B cell (primary cell): ENCODE measurements at regions not wholly inside any gene's neighbourhood (a gene's known extent, or its start where the extent isn't known, plus 50 kb on each side); places are given as distances from the start of the nearest gene placed in this dataset.

Source experiments
- ATAC-seq: fragments of 200-7000 bp; cut with Tn5 transposase; one replicate; pipeline ENCODE4 v1.10.0; 2021; ENCODE audit warnings: low read depth, mild to moderate bottlenecking, moderate number of reproducible peaks, moderate library complexity
- CTCF ChIA-PET: fragments of 350-600 bp; sonication (Branson Sonifier 250); formaldehyde crosslinking; loops from one replicate; lab custom pipeline; 2021; ENCODE audit warnings: antibody characterized with exemption, inconsistent platforms; lab: Charles Lee
- POLR2A ChIA-PET: fragments of 350-600 bp; sonication (Branson Sonifier 250); formaldehyde crosslinking; loops from one replicate; lab custom pipeline; 2021; ENCODE audit warnings: antibody characterized with exemption; lab: Charles Lee
- DNase-seq: peaks from one replicate; pipeline ENCODE4 v3.0.0; 2013
- H2AFZ ChIP-seq: 2 replicates; pipeline ENCODE4 v1.6.1; 2012; ENCODE audit warnings: mild to moderate bottlenecking, low read depth, low read length; ENCODE audit not compliant: insufficient read depth, poor library complexity, severe bottlenecking
- H3K27ac ChIP-seq, 2 donors: 1 replicate in 1 of 2; 2 replicates in 1 of 2; pipeline ENCODE4 v1.5.1; 2012 to 2013; ENCODE audit warnings: low read length in 2 of 2, mild to moderate bottlenecking in 2 of 2, moderate library complexity in 1 of 2
- H3K27me3 ChIP-seq, 4 experiments: fragments of 200-600 bp in 1 of 4; sonication (generic) in 1 of 4; replicated peaks in 1 of 4; 1 replicate in 2 of 4; 2 replicates in 2 of 4; pipeline versions ENCODE4 v1.6.1 to v1.7.0; 2013 to 2016; ENCODE audit warnings: low read length in 3 of 4, mild to moderate bottlenecking in 2 of 4, mixed read lengths in 1 of 4, moderate library complexity in 1 of 4; ENCODE audit not compliant: insufficient read depth in 4 of 4, control insufficient read depth in 3 of 4; ENCODE audit errors: control extremely low read depth in 1 of 4
- H3K36me3 ChIP-seq, 2 experiments: replicated peaks in 1 of 2; 1 replicate in 1 of 2; 2 replicates in 1 of 2; pipeline versions ENCODE4 v1.6.1 to v1.7.1; 2013; ENCODE audit warnings: low read length in 1 of 2; ENCODE audit not compliant: insufficient read depth in 2 of 2, control insufficient read depth in 1 of 2; ENCODE audit errors: control extremely low read depth in 1 of 2, extremely low read depth in 1 of 2
- H3K4me1 ChIP-seq, 2 donors: fragments of 200-600 bp in 1 of 2; sonication (generic) in 1 of 2; 1 replicate in 1 of 2; 2 replicates in 1 of 2; pipeline versions ENCODE4 v1.5.1 to v1.6.1; 2013 to 2017; ENCODE audit warnings: low read length in 2 of 2; ENCODE audit not compliant: control insufficient read depth in 2 of 2, insufficient read depth in 2 of 2
- H3K4me2 ChIP-seq: replicated peaks from 2 replicates; pipeline ENCODE3; 2012; ENCODE audit warnings: mild to moderate bottlenecking, low read depth, low read length; ENCODE audit not compliant: poor library complexity, severe bottlenecking
- H3K4me3 ChIP-seq, 5 experiments: fragments of 200-600 bp in 1 of 5; sonication (generic) in 1 of 5; 1 replicate in 3 of 5; 2 replicates in 2 of 5; pipeline versions ENCODE4 v1.5.1 to v1.7.0; 2011 to 2016; ENCODE audit warnings: low read length in 4 of 5, mild to moderate bottlenecking in 4 of 5, low read depth in 2 of 5, control low read depth in 1 of 5, moderate library complexity in 1 of 5; ENCODE audit not compliant: insufficient read depth in 1 of 5; ENCODE audit errors: control extremely low read depth in 1 of 5, extremely low read depth in 1 of 5
- H3K79me2 ChIP-seq: fragments of 200-600 bp; sonication (generic); one replicate; pipeline ENCODE4 v1.6.0; 2016; ENCODE audit warnings: low read length; ENCODE audit not compliant: control insufficient read depth, insufficient read depth
- H3K9ac ChIP-seq: fragments of 200-600 bp; sonication (generic); 2 replicates; pipeline ENCODE4 v1.6.1; 2017; ENCODE audit warnings: mild to moderate bottlenecking, low read length, moderate library complexity
- H3K9me3 ChIP-seq, 3 donors: one replicate each; pipeline versions ENCODE4 v1.6.1 to v1.7.1; 2013; ENCODE audit warnings: low read length in 2 of 3; ENCODE audit not compliant: control insufficient read depth in 2 of 3, insufficient read depth in 1 of 3; ENCODE audit errors: control extremely low read depth in 1 of 3
- H4K20me1 ChIP-seq: 2 replicates; pipeline ENCODE4 v1.6.0; 2012; ENCODE audit warnings: mild to moderate bottlenecking, low read length; ENCODE audit not compliant: insufficient read depth, control insufficient read depth, poor library complexity, severe bottlenecking
- H3K27ac Mint-ChIP-seq: one replicate; pipeline ENCODE4 v1.8.0; 2021; ENCODE audit warnings: mixed read lengths
- H3K27me3 Mint-ChIP-seq: one replicate; pipeline ENCODE4 v1.8.0; 2021; ENCODE audit warnings: mixed read lengths
- H3K4me1 Mint-ChIP-seq: one replicate; pipeline ENCODE4 v1.8.0; 2021; ENCODE audit warnings: mixed read lengths
- H3K4me3 Mint-ChIP-seq: one replicate; pipeline ENCODE4 v1.8.0; 2021; ENCODE audit warnings: mixed read lengths
- H3K9me3 Mint-ChIP-seq: one replicate; pipeline ENCODE4 v1.8.0; 2022; ENCODE audit warnings: mixed read lengths; ENCODE audit not compliant: insufficient read depth
- EZH2 ChIP-seq: IDR thresholded peaks from 2 replicates; pipeline ENCODE4 v1.6.1; 2012; ENCODE audit warnings: borderline replicate concordance, low read depth, mild to moderate bottlenecking, moderate library complexity, low read length; ENCODE audit not compliant: insufficient read depth, poor library complexity, severe bottlenecking
- WGBS: methylation state at CpG from one replicate; pipeline ENCODE4 v1.1.5; 2013; ENCODE audit warnings: missing lambda C conversion rate; ENCODE audit not compliant: insufficient coverage; 5-methylcytosine and 5-hydroxymethylcytosine counted together
- intact Hi-C: fragments of 100-400 bp; cut with micrococcal nuclease; formaldehyde crosslinking; loops from one replicate; pipeline ENCODE4 v1.10.0; 2022
- TF ChIP-seq, protein P1 (sequence below): fragments of 200-600 bp; IDR thresholded peaks from one replicate; pipeline ENCODE4 v1.8.0; 2022; ENCODE audit warnings: antibody characterized with exemption, mild to moderate bottlenecking

- CTCF ChIA-PET: no interaction called here
These were observed 149.8 kb upstream of the ZNF462 start for GRCh38 chr9:106713206-106713605.

DNA sequence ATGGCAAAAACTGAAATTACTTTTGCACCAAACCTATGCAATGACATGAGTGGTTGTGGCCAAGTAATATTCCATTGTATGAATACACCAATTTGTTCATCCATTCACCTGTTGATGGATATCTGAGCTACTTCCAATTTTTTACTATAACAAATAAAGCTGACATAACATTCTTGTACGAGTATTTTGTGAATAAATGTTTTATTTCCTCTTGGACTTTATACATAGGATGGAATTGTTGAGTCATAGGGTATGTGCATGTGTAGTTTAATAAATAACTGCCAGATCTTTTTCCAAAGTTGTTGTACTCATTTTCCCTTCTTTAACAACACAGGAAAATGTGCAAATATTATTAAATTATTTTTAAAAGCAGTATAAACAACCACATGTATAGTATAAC lies 146.1 kb upstream of the ZNF462 start:
- CTCF ChIA-PET: no interaction called here
- no peaks in the 10 kb centered on the region for H3K4me1 Mint-ChIP-seq
- Histone ChIP-seq H3K4me2 (no peak overlapping the region), H3K4me3 (no peak overlapping the region), H3K9ac (no peak overlapping the region), H3K36me3 (no peaks in the 10 kb centered on the region), H3K4me1 (no peaks in the 10 kb centered on the region), H3K79me2 (no peaks in the 10 kb centered on the region), H3K27me3 (no peaks in the 10 kb centered on the region), H3K27ac (no peak overlapping the region), H2AFZ (no peak overlapping the region), H4K20me1 (no peaks in the 10 kb centered on the region), H3K9me3 (no peaks in the 10 kb centered on the region)
- WGBS: no CpG with 5 or more reads among the region's 1 CpG
- H3K27me3 Mint-ChIP-seq: no peaks in the 10 kb centered on the region
- POLR2A ChIA-PET: no interaction called here
- no peak overlapping the region for H3K4me3 Mint-ChIP-seq
- no peak overlapping the region for H3K27ac Mint-ChIP-seq
- no peaks in the 10 kb centered on the region for H3K9me3 Mint-ChIP-seq
- ATAC-seq (no peak), DNase-seq (no peak)
- intact Hi-C loops: no loop called here
- TF ChIP-seq EZH2: no peak
- TF ChIP-seq, protein P1, sequence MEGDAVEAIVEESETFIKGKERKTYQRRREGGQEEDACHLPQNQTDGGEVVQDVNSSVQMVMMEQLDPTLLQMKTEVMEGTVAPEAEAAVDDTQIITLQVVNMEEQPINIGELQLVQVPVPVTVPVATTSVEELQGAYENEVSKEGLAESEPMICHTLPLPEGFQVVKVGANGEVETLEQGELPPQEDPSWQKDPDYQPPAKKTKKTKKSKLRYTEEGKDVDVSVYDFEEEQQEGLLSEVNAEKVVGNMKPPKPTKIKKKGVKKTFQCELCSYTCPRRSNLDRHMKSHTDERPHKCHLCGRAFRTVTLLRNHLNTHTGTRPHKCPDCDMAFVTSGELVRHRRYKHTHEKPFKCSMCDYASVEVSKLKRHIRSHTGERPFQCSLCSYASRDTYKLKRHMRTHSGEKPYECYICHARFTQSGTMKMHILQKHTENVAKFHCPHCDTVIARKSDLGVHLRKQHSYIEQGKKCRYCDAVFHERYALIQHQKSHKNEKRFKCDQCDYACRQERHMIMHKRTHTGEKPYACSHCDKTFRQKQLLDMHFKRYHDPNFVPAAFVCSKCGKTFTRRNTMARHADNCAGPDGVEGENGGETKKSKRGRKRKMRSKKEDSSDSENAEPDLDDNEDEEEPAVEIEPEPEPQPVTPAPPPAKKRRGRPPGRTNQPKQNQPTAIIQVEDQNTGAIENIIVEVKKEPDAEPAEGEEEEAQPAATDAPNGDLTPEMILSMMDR: no peak

More at GRCh38 chr9:106713206-106713605, 149.8 kb upstream of the ZNF462 start:
- TF ChIP-seq, protein P1: no peak
- TF ChIP-seq EZH2: no peak
- Mint-ChIP-seq H3K27me3 (no peaks in the 10 kb centered on the region), H3K9me3 (no peaks in the 10 kb centered on the region), H3K4me3 (no peak overlapping the region), H3K27ac (no peak overlapping the region), H3K4me1 (no peaks in the 10 kb centered on the region)
- Histone ChIP-seq H3K27me3 (no peaks in the 10 kb centered on the region), H3K4me3 (no peak overlapping the region), H3K9me3 (no peaks in the 10 kb centered on the region), H3K9ac (no peak overlapping the region), H3K27ac (no peak overlapping the region), H3K36me3 (no peaks in the 10 kb centered on the region), H2AFZ (no peak overlapping the region), H4K20me1 (no peaks in the 10 kb centered on the region), H3K4me2 (no peak overlapping the region), H3K79me2 (no peaks in the 10 kb centered on the region), H3K4me1 (no peaks in the 10 kb centered on the region)
- intact Hi-C loops: no loop called here
- DNase-seq: no peak
- WGBS: 100% methylated on average over 3 of the region's 3 CpGs
- POLR2A ChIA-PET: no interaction called here
- no peak for ATAC-seq
